Activated T-cell treated with anti-CD3 and anti-CD28 coated beads, Interleukin-2, amount 50 U/mL, for 72 hours (primary cell): ENCODE measurements at regions not wholly inside any gene's neighbourhood (a gene's known extent, or its start where the extent isn't known, plus 50 kb on each side); places are given as distances from the start of the nearest gene placed in this dataset.

Source experiments
- ATAC-seq, 2 donors: fragments of 150-1000 bp; cut with Tn5 transposase; replicated peaks in 1 of 2; 2 replicates each; pipeline ENCODE4 v1.10.0; 2021; ENCODE audit warnings: moderate library complexity in 2 of 2, mild to moderate bottlenecking in 1 of 2
- DNase-seq, 2 donors: peaks; one replicate each; pipeline ENCODE4 v3.0.0; 2021 to 2022; ENCODE audit warnings: mixed read lengths in 1 of 2
- H3K27ac Mint-ChIP-seq: one replicate; pipeline ENCODE4 v1.8.0; 2022; ENCODE audit warnings: mild to moderate bottlenecking, moderate library complexity, mixed read lengths
- H3K27me3 Mint-ChIP-seq: one replicate; pipeline ENCODE4 v1.8.0; 2022; ENCODE audit warnings: low read depth, mixed read lengths
- H3K36me3 Mint-ChIP-seq, 2 donors: one replicate each; pipeline ENCODE4 v1.8.0; 2022; ENCODE audit warnings: mixed read lengths in 2 of 2, mild to moderate bottlenecking in 1 of 2; ENCODE audit not compliant: insufficient read depth in 2 of 2
- H3K4me1 Mint-ChIP-seq: one replicate; pipeline ENCODE4 v1.8.0; 2022; ENCODE audit warnings: low read depth, mixed read lengths
- H3K4me3 Mint-ChIP-seq, 2 donors: one replicate each; pipeline ENCODE4 v1.8.0; 2022; ENCODE audit warnings: mild to moderate bottlenecking in 2 of 2, mixed read lengths in 2 of 2, moderate library complexity in 2 of 2
- H3K9me3 Mint-ChIP-seq, 2 donors: one replicate each; pipeline ENCODE4 v1.8.0; 2022; ENCODE audit warnings: mixed read lengths in 2 of 2

DNA sequence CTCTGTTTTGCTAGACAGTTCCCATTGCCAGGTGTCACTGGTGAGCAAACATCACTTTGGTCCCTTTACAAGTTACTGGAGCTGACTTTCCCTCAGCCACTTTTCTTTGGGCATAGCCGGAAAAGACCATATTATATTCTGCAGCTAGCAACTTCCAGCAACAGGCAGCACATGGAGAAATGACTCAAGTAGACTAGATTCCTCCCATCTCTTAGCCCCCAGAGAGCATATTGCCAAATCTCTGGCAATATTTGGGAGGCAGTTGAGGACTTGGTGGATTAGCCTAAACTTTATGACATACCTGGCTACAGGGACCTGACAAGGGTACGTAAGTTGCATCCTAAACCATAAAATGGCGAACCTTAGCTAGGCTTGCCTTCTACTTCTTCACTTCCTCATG, 204.7 kb upstream of the MPDZ start:
- no peaks in the 10 kb centered on the region for H3K27me3 Mint-ChIP-seq
- no peaks in the 10 kb centered on the region for H3K36me3 Mint-ChIP-seq
- no peaks in the 10 kb centered on the region for H3K4me1 Mint-ChIP-seq
- ATAC-seq: no peak
- H3K27ac Mint-ChIP-seq: no peak overlapping the region
- no peak for DNase-seq
- peaks cover 2 to 4% of the 10 kb centered on the region in 2 donors for H3K9me3 Mint-ChIP-seq
- no peak overlapping the region for H3K4me3 Mint-ChIP-seq

- peaks cover 0 to 3% of the 10 kb centered on the region in 2 donors for H3K36me3 Mint-ChIP-seq
- H3K27ac Mint-ChIP-seq: no peak overlapping the region
- no peaks in the 10 kb centered on the region for H3K27me3 Mint-ChIP-seq
- no peak for DNase-seq
- no peak for ATAC-seq
- no peak overlapping the region for H3K4me3 Mint-ChIP-seq
- H3K9me3 Mint-ChIP-seq: peaks cover 2 to 4% of the 10 kb centered on the region in 2 donors
- H3K4me1 Mint-ChIP-seq: no peaks in the 10 kb centered on the region
Observed at GRCh38 chr9:13481274-13481673, 201.8 kb upstream of the MPDZ start.

DNA sequence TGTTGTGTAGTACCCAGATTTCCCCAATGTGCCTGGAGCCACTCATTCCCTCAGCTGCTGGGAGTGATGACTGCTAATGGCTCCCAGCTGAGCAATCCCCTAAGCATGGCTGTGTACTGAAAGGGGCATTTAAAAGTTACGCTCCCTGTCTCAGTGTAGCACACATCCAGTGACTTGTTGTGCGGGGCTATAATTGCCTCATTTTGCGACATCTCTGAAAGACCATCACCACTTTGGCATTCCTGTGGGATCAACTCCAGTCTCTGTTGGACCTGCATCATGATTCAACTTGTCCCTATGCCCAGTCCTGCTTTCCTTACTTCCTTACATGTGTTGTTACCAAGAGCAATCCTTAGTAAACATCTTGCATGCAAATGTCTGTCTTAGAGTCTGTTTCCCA, 201.2 kb upstream of the MPDZ start:
- H3K4me3 Mint-ChIP-seq: no peak overlapping the region
- H3K4me1 Mint-ChIP-seq: no peaks in the 10 kb centered on the region
- DNase-seq (no peak), ATAC-seq (no peak)
- no peaks in the 10 kb centered on the region for H3K27me3 Mint-ChIP-seq
- no peak overlapping the region for H3K27ac Mint-ChIP-seq
- peaks cover 0 to 3% of the 10 kb centered on the region in 2 donors for H3K36me3 Mint-ChIP-seq
- H3K9me3 Mint-ChIP-seq: peaks cover 5 to 8% of the 10 kb centered on the region in 2 donors

DNA sequence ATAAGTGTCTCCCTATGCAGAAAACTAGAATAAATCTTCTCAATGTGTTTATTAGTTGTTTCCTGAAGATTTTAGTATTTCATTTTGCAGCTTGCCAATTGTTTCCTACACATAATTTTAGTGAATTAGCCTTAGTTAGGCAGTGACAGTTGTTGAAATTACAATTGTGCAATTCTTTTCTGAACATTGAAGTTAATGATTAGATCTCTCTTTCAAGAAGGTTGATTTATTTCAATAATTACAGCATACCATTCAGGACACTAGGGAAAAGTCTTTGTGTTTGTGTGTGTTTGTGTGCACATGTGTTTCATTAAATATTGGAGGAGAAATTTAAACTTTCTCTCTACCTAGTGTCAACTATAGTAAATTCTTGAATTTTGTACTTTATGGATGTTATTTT, 199.6 kb upstream of the MPDZ start:
- peaks cover 12 to 13% of the 10 kb centered on the region in 2 donors for H3K9me3 Mint-ChIP-seq
- no peak for ATAC-seq
- H3K4me1 Mint-ChIP-seq: no peaks in the 10 kb centered on the region
- no peak overlapping the region for H3K4me3 Mint-ChIP-seq
- peaks cover 0 to 3% of the 10 kb centered on the region in 2 donors for H3K36me3 Mint-ChIP-seq
- no peak for DNase-seq
- no peak overlapping the region for H3K27ac Mint-ChIP-seq
- H3K27me3 Mint-ChIP-seq: no peaks in the 10 kb centered on the region

GRCh38 chr9:13478639-13479038, 199.1 kb upstream of the MPDZ start:
- Mint-ChIP-seq H3K9me3 (peaks cover 12 to 13% of the 10 kb centered on the region in 2 donors), H3K4me1 (no peaks in the 10 kb centered on the region)

DNA sequence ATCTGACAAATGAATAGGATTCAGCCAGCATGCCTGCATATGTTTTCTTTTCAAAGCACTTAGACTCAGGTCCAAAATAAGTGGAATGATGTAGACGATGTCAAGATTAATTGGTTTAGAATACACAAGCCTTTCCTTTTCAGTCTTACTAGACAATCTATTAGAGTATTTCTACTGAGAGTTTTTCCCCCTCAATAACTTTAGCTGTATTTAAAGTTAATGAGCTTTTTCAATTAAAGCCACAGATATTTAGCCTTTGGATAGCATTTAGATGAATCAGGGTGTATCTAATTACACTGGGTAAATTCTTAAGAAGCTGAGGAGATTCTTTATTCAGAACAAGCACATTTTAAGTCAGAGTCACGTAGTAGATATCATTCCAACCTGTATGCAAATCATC, 198.7 kb upstream of the MPDZ start:
- ATAC-seq (no peak), DNase-seq (no peak)
- H3K27me3 Mint-ChIP-seq: no peaks in the 10 kb centered on the region
- H3K4me1 Mint-ChIP-seq: no peaks in the 10 kb centered on the region
- no peak overlapping the region for H3K27ac Mint-ChIP-seq
- peaks cover 0 to 3% of the 10 kb centered on the region in 2 donors for H3K36me3 Mint-ChIP-seq
- no peak overlapping the region for H3K4me3 Mint-ChIP-seq
- H3K9me3 Mint-ChIP-seq: peaks cover 12 to 13% of the 10 kb centered on the region in 2 donors

More at GRCh38 chr9:13478639-13479038, 199.1 kb upstream of the MPDZ start:
- no peak for DNase-seq
- H3K27ac Mint-ChIP-seq: no peak overlapping the region
- H3K36me3 Mint-ChIP-seq: peaks cover 0 to 3% of the 10 kb centered on the region in 2 donors
- no peak for ATAC-seq
- H3K4me3 Mint-ChIP-seq: no peak overlapping the region
- no peaks in the 10 kb centered on the region for H3K27me3 Mint-ChIP-seq

- no peaks in the 10 kb centered on the region for H3K36me3 Mint-ChIP-seq
- H3K27ac Mint-ChIP-seq: no peak overlapping the region
- no peak overlapping the region for H3K4me3 Mint-ChIP-seq
- H3K9me3 Mint-ChIP-seq: peaks cover 12 to 16% of the 10 kb centered on the region in 2 donors
- ATAC-seq (no peak), DNase-seq (no peak)
- no peaks in the 10 kb centered on the region for H3K27me3 Mint-ChIP-seq
- H3K4me1 Mint-ChIP-seq: no peaks in the 10 kb centered on the region
Observed at GRCh38 chr9:13470836-13471235, 191.3 kb upstream of the MPDZ start.

- H3K4me1 Mint-ChIP-seq: no peaks in the 10 kb centered on the region
- H3K36me3 Mint-ChIP-seq: peaks cover 0 to 2% of the 10 kb centered on the region in 2 donors
- no peak overlapping the region for H3K4me3 Mint-ChIP-seq
- H3K27ac Mint-ChIP-seq: no peak overlapping the region
- H3K27me3 Mint-ChIP-seq: no peaks in the 10 kb centered on the region
- H3K9me3 Mint-ChIP-seq: peaks cover 7 to 11% of the 10 kb centered on the region in 2 donors
- DNase-seq (no peak), ATAC-seq (no peak)
Observed at GRCh38 chr9:13467157-13467556, 187.7 kb upstream of the MPDZ start.

- ATAC-seq (no peak), DNase-seq (no peak)
- Mint-ChIP-seq H3K4me1 (no peaks in the 10 kb centered on the region), H3K27ac (no peak overlapping the region), H3K27me3 (no peaks in the 10 kb centered on the region), H3K36me3 (peaks cover 0 to 2% of the 10 kb centered on the region in 2 donors), H3K9me3 (peaks cover 4 to 7% of the 10 kb centered on the region in 2 donors), H3K4me3 (no peak overlapping the region)
Observed at GRCh38 chr9:13461414-13461991, 182.0 kb upstream of the MPDZ start.

DNA sequence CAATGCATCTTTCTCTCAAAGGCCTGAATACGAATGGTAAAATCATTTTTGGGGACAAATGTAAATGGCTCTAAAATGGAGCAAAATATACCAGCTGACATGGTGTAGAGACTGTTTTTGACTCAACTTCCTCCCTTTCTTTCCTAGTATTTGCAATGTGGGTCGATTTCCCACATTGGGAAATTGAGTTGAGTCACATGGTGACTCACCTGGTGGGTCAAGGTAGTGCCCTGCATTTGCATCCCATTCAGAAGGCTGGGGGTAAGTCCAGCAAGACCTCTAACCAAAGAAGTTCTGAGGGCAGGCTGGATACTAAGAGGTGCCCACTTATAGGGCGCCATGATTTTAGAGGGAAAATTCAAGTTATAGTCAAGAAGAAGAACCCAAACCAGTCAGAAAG, 179.6 kb upstream of the MPDZ start:
- H3K27ac Mint-ChIP-seq: no peak overlapping the region
- DNase-seq (no peak), ATAC-seq (no peak)
- peaks cover 4% of the 10 kb centered on the region in 2 donors for H3K9me3 Mint-ChIP-seq
- H3K36me3 Mint-ChIP-seq: peaks cover 0 to under 1% of the 10 kb centered on the region in 2 donors
- H3K4me1 Mint-ChIP-seq: no peaks in the 10 kb centered on the region
- H3K4me3 Mint-ChIP-seq: no peak overlapping the region
- no peaks in the 10 kb centered on the region for H3K27me3 Mint-ChIP-seq

DNA sequence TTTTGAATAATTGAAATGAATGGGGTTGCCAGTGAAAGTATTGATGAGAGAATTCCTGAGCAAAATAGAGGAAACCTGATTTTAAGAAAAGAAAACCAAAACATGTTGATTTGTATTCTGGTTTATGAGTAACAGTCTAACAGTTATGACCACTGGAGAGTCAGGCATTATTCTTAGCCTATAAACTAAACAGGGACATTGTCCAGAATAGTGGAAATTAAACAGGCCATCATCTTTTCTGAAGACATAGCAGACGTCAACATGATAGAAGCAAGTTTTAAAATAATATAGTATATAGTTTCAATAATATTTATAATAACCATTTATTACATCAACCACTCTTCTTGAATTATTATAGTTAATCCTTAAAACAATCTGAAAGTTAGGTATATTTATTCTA, 178.3 kb upstream of the MPDZ start:
- Mint-ChIP-seq H3K27me3 (no peaks in the 10 kb centered on the region), H3K9me3 (peaks cover 4% of the 10 kb centered on the region in 2 donors), H3K27ac (no peak overlapping the region), H3K4me3 (no peak overlapping the region), H3K4me1 (no peaks in the 10 kb centered on the region), H3K36me3 (no peaks in the 10 kb centered on the region)
- ATAC-seq (no peak), DNase-seq (no peak)

- ATAC-seq: no peak
- H3K4me1 Mint-ChIP-seq: no peaks in the 10 kb centered on the region
- H3K27ac Mint-ChIP-seq: no peak overlapping the region
- H3K36me3 Mint-ChIP-seq: no peaks in the 10 kb centered on the region
- H3K9me3 Mint-ChIP-seq: peaks cover 1 to 2% of the 10 kb centered on the region in 2 donors
- H3K27me3 Mint-ChIP-seq: no peaks in the 10 kb centered on the region
- DNase-seq: no peak
- no peak overlapping the region for H3K4me3 Mint-ChIP-seq
Observed at GRCh38 chr9:13450723-13451122, 171.2 kb upstream of the MPDZ start.

DNA sequence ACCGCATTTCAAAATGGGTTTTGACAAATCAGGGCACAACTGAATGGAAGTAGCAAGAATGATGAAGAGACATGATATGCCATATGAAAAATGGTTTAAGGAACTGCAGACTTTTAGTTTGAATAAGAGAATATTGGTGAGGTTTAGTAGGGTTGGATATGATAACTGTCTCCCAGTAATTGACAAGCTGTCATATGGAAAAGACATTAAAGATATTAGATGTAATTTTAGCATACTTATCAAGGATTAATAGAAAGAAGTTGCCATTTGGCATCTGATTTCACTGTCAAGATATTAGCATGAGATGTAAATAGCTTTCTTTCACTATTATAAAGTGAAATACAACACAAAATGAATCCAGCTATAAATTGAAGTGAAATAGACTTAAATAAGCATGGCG, 169.0 kb upstream of the MPDZ start:
- no peak for DNase-seq
- no peak for ATAC-seq
- H3K4me3 Mint-ChIP-seq: no peak overlapping the region
- H3K36me3 Mint-ChIP-seq: no peaks in the 10 kb centered on the region
- no peaks in the 10 kb centered on the region for H3K27me3 Mint-ChIP-seq
- H3K4me1 Mint-ChIP-seq: no peaks in the 10 kb centered on the region
- no peak overlapping the region for H3K27ac Mint-ChIP-seq
- H3K9me3 Mint-ChIP-seq: peaks cover 2 to 4% of the 10 kb centered on the region in 2 donors

- H3K9me3 Mint-ChIP-seq: peaks cover 2 to 4% of the 10 kb centered on the region in 2 donors
- ATAC-seq (no peak), DNase-seq (no peak)
- no peaks in the 10 kb centered on the region for H3K36me3 Mint-ChIP-seq
- no peaks in the 10 kb centered on the region for H3K4me1 Mint-ChIP-seq
- H3K27ac Mint-ChIP-seq: no peak overlapping the region
- no peaks in the 10 kb centered on the region for H3K27me3 Mint-ChIP-seq
- H3K4me3 Mint-ChIP-seq: no peak overlapping the region
Observed at GRCh38 chr9:13447843-13448422, 168.4 kb upstream of the MPDZ start.
